GM23338 (cell line): ENCODE measurements at regions not wholly inside any gene's neighbourhood (a gene's known extent, or its start where the extent isn't known, plus 50 kb on each side); places are given as distances from the start of the nearest gene placed in this dataset.

Experiments
- ATAC-seq: fragments of 200-7000 bp; cut with Tn5 transposase; 3 replicates; pipeline ENCODE4 v1.9.1; 2020
- DNase-seq: peaks from one replicate; pipeline ENCODE4 v3.0.0-alpha.2; 2015; ENCODE audit warnings: low spot score
- H2AFZ ChIP-seq: fragments of 200-600 bp; sonication (generic); 2 replicates; pipeline ENCODE4 v1.8.0; 2016; ENCODE audit warnings: antibody characterized with exemption, mild to moderate bottlenecking, moderate library complexity
- H3F3A ChIP-seq: fragments of 200-600 bp; sonication (generic); replicated peaks from 2 replicates; pipeline ENCODE4 v1.8.0; 2017; ENCODE audit warnings: antibody characterized with exemption, mixed run types, low read depth
- H3K27ac ChIP-seq: fragments of 200-600 bp; sonication (generic); 2 replicates; pipeline ENCODE4 v1.6.1; 2016; ENCODE audit warnings: low read depth
- H3K27me3 ChIP-seq: fragments of 200-600 bp; sonication (generic); 2 replicates; pipeline ENCODE4 v1.8.0; 2016; ENCODE audit warnings: mild to moderate bottlenecking, mixed run types, moderate library complexity; ENCODE audit not compliant: insufficient read depth
- H3K36me3 ChIP-seq: fragments of 200-600 bp; sonication (generic); 2 replicates; pipeline ENCODE4 v1.8.0; 2016; ENCODE audit warnings: mild to moderate bottlenecking; ENCODE audit not compliant: insufficient read depth
- H3K4me1 ChIP-seq: fragments of 200-600 bp; sonication (generic); 2 replicates; pipeline ENCODE4 v1.8.0; 2016; ENCODE audit warnings: mild to moderate bottlenecking, moderate library complexity; ENCODE audit not compliant: insufficient read depth
- H3K4me2 ChIP-seq: fragments of 200-600 bp; sonication (generic); 2 replicates; pipeline ENCODE4 v1.7.1; 2017; ENCODE audit warnings: mixed run types
- H3K4me3 ChIP-seq: fragments of 200-600 bp; sonication (generic); 2 replicates; pipeline ENCODE4 v1.6.1; 2016; ENCODE audit warnings: mixed run types
- H3K79me2 ChIP-seq: fragments of 200-600 bp; sonication (generic); replicated peaks from 2 replicates; pipeline ENCODE4 v1.8.0; 2017; ENCODE audit warnings: mild to moderate bottlenecking; ENCODE audit not compliant: insufficient read depth
- H3K9me2 ChIP-seq: fragments of 200-600 bp; sonication (generic); 2 replicates; pipeline ENCODE4 v1.8.0; 2017; ENCODE audit not compliant: insufficient read depth
- H4K20me1 ChIP-seq: fragments of 200-600 bp; sonication (generic); replicated peaks from 2 replicates; pipeline ENCODE4 v1.8.0; 2017; ENCODE audit warnings: mild to moderate bottlenecking; ENCODE audit not compliant: insufficient read depth
- H3K27ac Mint-ChIP-seq: 2 replicates; pipeline ENCODE4 v1.8.0; 2020; ENCODE audit warnings: inconsistent platforms, mild to moderate bottlenecking, moderate library complexity, mixed read lengths
- H3K27me3 Mint-ChIP-seq: 3 replicates; pipeline ENCODE4 v1.8.0; 2022; ENCODE audit warnings: low read depth, mild to moderate bottlenecking, moderate library complexity, mixed read lengths, inconsistent platforms; ENCODE audit not compliant: insufficient read depth, poor library complexity
- H3K36me3 Mint-ChIP-seq: 3 replicates; pipeline ENCODE4 v1.8.0; 2021; ENCODE audit warnings: low read depth, mild to moderate bottlenecking, inconsistent platforms, moderate library complexity, mixed read lengths
- H3K4me1 Mint-ChIP-seq: 3 replicates; pipeline ENCODE4 v1.8.0; 2020; ENCODE audit warnings: mild to moderate bottlenecking, inconsistent platforms, mixed read lengths
- H3K4me3 Mint-ChIP-seq: 3 replicates; pipeline ENCODE4 v1.8.0; 2021; ENCODE audit warnings: moderate library complexity, mild to moderate bottlenecking, inconsistent platforms, mixed read lengths
- H3K9me3 Mint-ChIP-seq: 3 replicates; pipeline ENCODE4 v1.8.0; 2020; ENCODE audit warnings: moderate library complexity, mild to moderate bottlenecking, inconsistent platforms, mixed read lengths
- CTCF ChIP-seq, 2 experiments: fragments of 200-600 bp in 1 of 2; sonication (generic) in 1 of 2; conservative IDR thresholded peaks; 2 replicates each; pipeline versions ENCODE4 v1.5.1 to v1.6.1; 2016 to 2017; ENCODE audit warnings: antibody characterized with exemption in 2 of 2, low read depth in 2 of 2, mild to moderate bottlenecking in 2 of 2, moderate library complexity in 1 of 2
- ZNF462 ChIP-seq: fragments of 250-450 bp; sonication (Bioruptor Pico); IDR thresholded peaks from 2 replicates; pipeline ENCODE4 v1.5.0; 2020; ENCODE audit warnings: mild to moderate bottlenecking, moderate library complexity

GRCh38 chr1:194802572-194802971 is 1616.2 kb upstream of the B3GALT2 start:
- no peaks in the 10 kb centered on the region for H3K4me1 Mint-ChIP-seq
- H3K27ac Mint-ChIP-seq = no peak overlapping the region
- ATAC-seq = no peak

More at GRCh38 chr1:194802572-194802971, 1616.2 kb upstream of the B3GALT2 start:
- no peaks in the 10 kb centered on the region for H3K27me3 Mint-ChIP-seq
- no peak for TF ChIP-seq ZNF462 (CRISPR knock-in tag)
- no peak for TF ChIP-seq CTCF (conservative IDR thresholded peaks at IDR 0.05; ENCODE audit: low read depth in 2 of 2)
- Histone ChIP-seq H3K27ac (no peak overlapping the region), H3K4me2 (no peak overlapping the region), H2AFZ (no peak overlapping the region), H3K4me3 (no peak overlapping the region), H3K79me2 (no peaks in the 10 kb centered on the region), H3K27me3 (no peaks in the 10 kb centered on the region), H3K9me2 (no peaks in the 10 kb centered on the region), H3K36me3 (peaks cover 3% of the 10 kb centered on the region; the same call in 1 of the 2 replicates), H3K4me1 (no peaks in the 10 kb centered on the region), H4K20me1 (no peaks in the 10 kb centered on the region), H3F3A (no peaks in the 10 kb centered on the region)
- H3K4me3 Mint-ChIP-seq = no peak overlapping the region
- peaks cover 12% of the 10 kb centered on the region for H3K9me3 Mint-ChIP-seq
- peaks cover 9% of the 10 kb centered on the region; the same call in 2 of the 3 replicates for H3K36me3 Mint-ChIP-seq
- no peak for DNase-seq
